Glutamatergic neuron (in vitro differentiated cells): ENCODE measurements at regions not wholly inside any gene's neighbourhood (a gene's known extent, or its start where the extent isn't known, plus 50 kb on each side); places are given as distances from the start of the nearest gene placed in this dataset.

Experiments
- DNase-seq: peaks from one replicate; pipeline ENCODE4 v3.0.0; 2022
- H3K27ac Mint-ChIP-seq: one replicate; pipeline ENCODE4 v1.8.0; 2020; ENCODE audit warnings: mild to moderate bottlenecking, mixed read lengths, inconsistent platforms; ENCODE audit not compliant: unreplicated experiment
- H3K27me3 Mint-ChIP-seq: one replicate; pipeline ENCODE4 v1.8.0; 2020; ENCODE audit warnings: mild to moderate bottlenecking, moderate library complexity, mixed read lengths, inconsistent platforms; ENCODE audit not compliant: unreplicated experiment
- H3K36me3 Mint-ChIP-seq: one replicate; pipeline ENCODE4 v1.8.0; 2020; ENCODE audit warnings: mild to moderate bottlenecking, mixed read lengths, inconsistent platforms; ENCODE audit not compliant: unreplicated experiment
- H3K4me1 Mint-ChIP-seq: one replicate; pipeline ENCODE4 v1.8.0; 2020; ENCODE audit warnings: mild to moderate bottlenecking, low read depth, mixed read lengths, inconsistent platforms; ENCODE audit not compliant: unreplicated experiment
- H3K4me3 Mint-ChIP-seq: one replicate; pipeline ENCODE4 v1.8.0; 2020; ENCODE audit warnings: mild to moderate bottlenecking, mixed read lengths, inconsistent platforms; ENCODE audit not compliant: unreplicated experiment
- H3K9me3 Mint-ChIP-seq: one replicate; pipeline ENCODE4 v1.8.0; 2020; ENCODE audit warnings: mild to moderate bottlenecking, moderate library complexity, mixed read lengths, inconsistent platforms; ENCODE audit not compliant: unreplicated experiment
- TF ChIP-seq, protein P1 (sequence below): fragments of 200-600 bp; sonication (generic); IDR thresholded peaks from one replicate; pipeline ENCODE4 v1.5.0; 2021; ENCODE audit not compliant: partially characterized antibody, unreplicated experiment

- no peak for DNase-seq
- peaks cover 3% of the 10 kb centered on the region for H3K9me3 Mint-ChIP-seq
- TF ChIP-seq, protein P1, sequence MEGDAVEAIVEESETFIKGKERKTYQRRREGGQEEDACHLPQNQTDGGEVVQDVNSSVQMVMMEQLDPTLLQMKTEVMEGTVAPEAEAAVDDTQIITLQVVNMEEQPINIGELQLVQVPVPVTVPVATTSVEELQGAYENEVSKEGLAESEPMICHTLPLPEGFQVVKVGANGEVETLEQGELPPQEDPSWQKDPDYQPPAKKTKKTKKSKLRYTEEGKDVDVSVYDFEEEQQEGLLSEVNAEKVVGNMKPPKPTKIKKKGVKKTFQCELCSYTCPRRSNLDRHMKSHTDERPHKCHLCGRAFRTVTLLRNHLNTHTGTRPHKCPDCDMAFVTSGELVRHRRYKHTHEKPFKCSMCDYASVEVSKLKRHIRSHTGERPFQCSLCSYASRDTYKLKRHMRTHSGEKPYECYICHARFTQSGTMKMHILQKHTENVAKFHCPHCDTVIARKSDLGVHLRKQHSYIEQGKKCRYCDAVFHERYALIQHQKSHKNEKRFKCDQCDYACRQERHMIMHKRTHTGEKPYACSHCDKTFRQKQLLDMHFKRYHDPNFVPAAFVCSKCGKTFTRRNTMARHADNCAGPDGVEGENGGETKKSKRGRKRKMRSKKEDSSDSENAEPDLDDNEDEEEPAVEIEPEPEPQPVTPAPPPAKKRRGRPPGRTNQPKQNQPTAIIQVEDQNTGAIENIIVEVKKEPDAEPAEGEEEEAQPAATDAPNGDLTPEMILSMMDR = no peak
- H3K4me1 Mint-ChIP-seq = peaks cover 6% of the 10 kb centered on the region
- no peak overlapping the region for H3K27ac Mint-ChIP-seq
- no peaks in the 10 kb centered on the region for H3K27me3 Mint-ChIP-seq
- no peak overlapping the region for H3K4me3 Mint-ChIP-seq
- no peaks in the 10 kb centered on the region for H3K36me3 Mint-ChIP-seq
Observed at GRCh38 chr10:33807531-33808359, 473.3 kb upstream of the NRP1 start.

DNA sequence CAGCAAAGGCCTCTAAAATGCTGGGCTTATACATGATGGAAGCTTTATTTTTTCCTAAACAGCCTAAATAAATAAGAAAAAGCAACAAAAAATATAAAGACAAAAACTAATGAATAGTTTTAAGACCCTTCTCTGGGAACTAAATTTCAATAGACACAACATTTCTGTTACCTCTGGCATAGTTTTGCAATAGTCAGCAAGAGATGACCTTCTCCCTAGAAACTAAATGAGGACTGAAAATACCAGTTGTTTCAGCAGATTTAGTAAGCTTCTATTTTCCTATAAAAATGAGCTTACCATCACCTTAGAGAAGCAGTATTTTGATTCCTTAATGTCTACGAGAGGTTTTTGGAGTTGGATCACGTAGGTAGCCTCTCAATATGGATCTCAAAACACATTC is 471.4 kb upstream of the NRP1 start:
- Mint-ChIP-seq H3K27me3 (no peaks in the 10 kb centered on the region), H3K36me3 (no peaks in the 10 kb centered on the region), H3K27ac (no peak overlapping the region), H3K4me1 (peaks cover 6% of the 10 kb centered on the region), H3K4me3 (no peak overlapping the region), H3K9me3 (peaks cover 3% of the 10 kb centered on the region)
- TF ChIP-seq, protein P1 = no peak
- no peak for DNase-seq

- Mint-ChIP-seq H3K27ac (no peak overlapping the region), H3K4me1 (peaks cover 6% of the 10 kb centered on the region), H3K27me3 (no peaks in the 10 kb centered on the region), H3K4me3 (no peak overlapping the region), H3K9me3 (peaks cover 3% of the 10 kb centered on the region), H3K36me3 (no peaks in the 10 kb centered on the region)
- TF ChIP-seq, protein P1 = no peak
- DNase-seq = no peak
Observed at GRCh38 chr10:33804584-33804983, 470.1 kb upstream of the NRP1 start.

DNA sequence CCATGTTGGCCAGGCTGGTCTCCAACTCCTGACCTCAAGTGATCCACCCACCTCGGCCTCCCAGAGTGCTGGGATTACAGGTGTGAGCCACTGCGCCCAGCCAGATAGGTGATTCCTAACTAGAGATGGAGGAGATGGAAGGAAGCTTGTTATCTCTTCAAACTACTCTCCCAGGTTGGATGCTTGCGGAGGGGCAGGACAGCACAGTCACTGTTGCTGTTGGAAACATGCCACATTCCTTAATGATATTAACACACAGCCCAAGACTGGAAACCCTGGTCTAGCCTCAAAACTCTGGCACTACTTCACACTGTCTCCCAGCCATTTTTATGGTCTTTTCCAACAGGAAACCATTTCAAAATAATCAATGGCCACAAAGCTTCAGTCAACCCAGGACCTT is 468.8 kb upstream of the NRP1 start:
- peaks cover 6% of the 10 kb centered on the region for H3K4me1 Mint-ChIP-seq
- H3K9me3 Mint-ChIP-seq = peaks cover 3% of the 10 kb centered on the region
- no peak for DNase-seq
- no peaks in the 10 kb centered on the region for H3K36me3 Mint-ChIP-seq
- TF ChIP-seq, protein P1 = no peak
- no peak overlapping the region for H3K27ac Mint-ChIP-seq
- H3K4me3 Mint-ChIP-seq = no peak overlapping the region
- peaks cover 2% of the 10 kb centered on the region for H3K27me3 Mint-ChIP-seq

DNA sequence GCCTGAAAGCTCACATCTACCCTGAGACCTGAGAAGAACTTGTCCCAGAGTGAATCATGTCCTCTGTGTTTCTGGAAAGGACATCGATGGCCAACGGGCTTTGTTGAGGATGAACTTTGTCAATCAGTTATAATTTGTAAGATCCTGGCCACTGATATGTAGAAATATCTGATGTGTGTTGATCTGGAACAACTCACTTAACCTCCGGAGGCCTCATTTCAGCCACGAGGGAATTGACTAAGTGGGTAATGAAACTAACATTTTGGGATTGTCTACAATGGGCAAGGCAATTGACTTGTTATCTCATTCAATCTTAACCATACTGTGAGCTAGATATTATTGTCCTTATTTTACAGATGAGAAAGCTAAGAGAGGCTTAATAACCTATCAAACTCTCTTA is 468.1 kb upstream of the NRP1 start:
- peaks cover 6% of the 10 kb centered on the region for H3K4me1 Mint-ChIP-seq
- H3K36me3 Mint-ChIP-seq = no peaks in the 10 kb centered on the region
- no peak overlapping the region for H3K27ac Mint-ChIP-seq
- peaks cover 3% of the 10 kb centered on the region for H3K9me3 Mint-ChIP-seq
- no peak overlapping the region for H3K4me3 Mint-ChIP-seq
- peaks cover 2% of the 10 kb centered on the region for H3K27me3 Mint-ChIP-seq
- TF ChIP-seq, protein P1 = no peak
- DNase-seq = no peak
